ENCODE measurements at regions not wholly inside any gene's neighbourhood (a gene's known extent, or its start where the extent isn't known, plus 50 kb on each side); places are given as distances from the start of the nearest gene placed in this dataset.

DNA sequence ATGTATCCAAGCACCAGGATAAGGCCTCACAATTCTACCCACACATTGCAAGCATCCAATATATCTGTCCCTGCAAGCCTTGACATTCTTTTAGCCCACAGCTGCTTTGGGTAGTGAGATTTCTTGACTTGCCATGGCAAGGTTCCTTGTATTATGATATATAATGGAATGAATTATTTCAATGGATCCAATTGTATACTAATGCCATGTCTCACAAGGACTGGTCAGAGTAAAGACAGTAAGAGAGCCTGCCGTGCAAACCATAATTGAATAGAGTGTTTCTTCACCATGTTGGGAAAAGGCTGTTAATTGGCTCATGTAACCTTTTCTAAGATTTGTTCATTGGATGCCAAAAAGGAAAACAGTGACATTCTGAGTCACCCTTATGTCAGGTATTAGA, 64.3 kb upstream of the RBBP8 start:
- TF ChIP-seq, protein P1, sequence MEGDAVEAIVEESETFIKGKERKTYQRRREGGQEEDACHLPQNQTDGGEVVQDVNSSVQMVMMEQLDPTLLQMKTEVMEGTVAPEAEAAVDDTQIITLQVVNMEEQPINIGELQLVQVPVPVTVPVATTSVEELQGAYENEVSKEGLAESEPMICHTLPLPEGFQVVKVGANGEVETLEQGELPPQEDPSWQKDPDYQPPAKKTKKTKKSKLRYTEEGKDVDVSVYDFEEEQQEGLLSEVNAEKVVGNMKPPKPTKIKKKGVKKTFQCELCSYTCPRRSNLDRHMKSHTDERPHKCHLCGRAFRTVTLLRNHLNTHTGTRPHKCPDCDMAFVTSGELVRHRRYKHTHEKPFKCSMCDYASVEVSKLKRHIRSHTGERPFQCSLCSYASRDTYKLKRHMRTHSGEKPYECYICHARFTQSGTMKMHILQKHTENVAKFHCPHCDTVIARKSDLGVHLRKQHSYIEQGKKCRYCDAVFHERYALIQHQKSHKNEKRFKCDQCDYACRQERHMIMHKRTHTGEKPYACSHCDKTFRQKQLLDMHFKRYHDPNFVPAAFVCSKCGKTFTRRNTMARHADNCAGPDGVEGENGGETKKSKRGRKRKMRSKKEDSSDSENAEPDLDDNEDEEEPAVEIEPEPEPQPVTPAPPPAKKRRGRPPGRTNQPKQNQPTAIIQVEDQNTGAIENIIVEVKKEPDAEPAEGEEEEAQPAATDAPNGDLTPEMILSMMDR (IDR thresholded peaks at IDR 0.05; ENCODE audit: unreplicated experiment), result no peak
- DNase-seq (ENCODE audit: low spot score in 2 of 2, unreplicated experiment in 2 of 2), result no peak
- Mint-ChIP-seq H3K9me3 (peaks cover 23% of the 10 kb centered on the region), H3K36me3 (peaks cover 1% of the 10 kb centered on the region), H3K27ac (no peak overlapping the region), H3K27me3 (ENCODE audit: low read depth) (no peaks in the 10 kb centered on the region), H3K4me3 (no peak overlapping the region), H3K4me1 (peaks cover 31% of the 10 kb centered on the region)

DNA sequence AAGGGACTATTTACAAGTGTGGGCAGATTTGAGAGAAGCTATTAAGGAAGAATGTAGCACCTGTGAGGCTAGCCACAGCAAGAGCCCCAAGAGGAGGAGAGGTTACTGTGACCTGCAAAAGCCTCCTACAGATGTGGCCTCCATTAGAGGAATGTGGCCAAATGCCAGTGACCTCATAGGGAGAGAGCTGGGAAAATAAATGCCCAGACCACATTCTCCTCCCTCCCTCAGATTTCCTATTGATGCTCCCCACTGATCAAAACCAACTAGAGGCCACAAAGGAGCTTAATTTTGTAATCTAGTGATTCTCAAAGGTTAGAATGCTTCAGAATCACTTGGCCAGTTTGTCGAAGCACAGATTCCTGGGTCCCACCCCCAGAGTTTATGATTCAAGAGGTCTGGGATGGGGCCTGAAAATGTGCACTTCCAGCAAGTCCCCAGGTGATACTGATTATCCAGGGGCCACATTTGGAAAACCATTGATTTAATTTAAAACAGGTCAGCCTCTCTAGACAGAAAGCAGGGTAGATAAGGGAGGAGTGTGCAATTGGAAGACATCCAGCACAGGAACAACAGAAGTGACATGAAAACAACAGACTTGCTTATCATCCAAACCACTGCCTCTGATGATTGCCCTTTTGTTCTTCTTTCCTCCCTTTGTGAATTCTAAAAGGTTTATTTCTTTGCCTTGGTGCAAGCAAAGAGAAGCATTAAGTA, 61.2 kb upstream of the RBBP8 start:
- no peaks in the 10 kb centered on the region for H3K27me3 Mint-ChIP-seq (ENCODE audit: low read depth)
- H3K27ac Mint-ChIP-seq, result peak overlapping the region; percentile 61
- no peak overlapping the region for H3K4me3 Mint-ChIP-seq
- peaks cover 21% of the 10 kb centered on the region for H3K4me1 Mint-ChIP-seq
- TF ChIP-seq, protein P1 (IDR thresholded peaks at IDR 0.05; ENCODE audit: unreplicated experiment), result no peak
- no peaks in the 10 kb centered on the region for H3K36me3 Mint-ChIP-seq
- DNase-seq (ENCODE audit: low spot score in 2 of 2, unreplicated experiment in 2 of 2), result no peak
- H3K9me3 Mint-ChIP-seq, result peaks cover 6% of the 10 kb centered on the region

DNA sequence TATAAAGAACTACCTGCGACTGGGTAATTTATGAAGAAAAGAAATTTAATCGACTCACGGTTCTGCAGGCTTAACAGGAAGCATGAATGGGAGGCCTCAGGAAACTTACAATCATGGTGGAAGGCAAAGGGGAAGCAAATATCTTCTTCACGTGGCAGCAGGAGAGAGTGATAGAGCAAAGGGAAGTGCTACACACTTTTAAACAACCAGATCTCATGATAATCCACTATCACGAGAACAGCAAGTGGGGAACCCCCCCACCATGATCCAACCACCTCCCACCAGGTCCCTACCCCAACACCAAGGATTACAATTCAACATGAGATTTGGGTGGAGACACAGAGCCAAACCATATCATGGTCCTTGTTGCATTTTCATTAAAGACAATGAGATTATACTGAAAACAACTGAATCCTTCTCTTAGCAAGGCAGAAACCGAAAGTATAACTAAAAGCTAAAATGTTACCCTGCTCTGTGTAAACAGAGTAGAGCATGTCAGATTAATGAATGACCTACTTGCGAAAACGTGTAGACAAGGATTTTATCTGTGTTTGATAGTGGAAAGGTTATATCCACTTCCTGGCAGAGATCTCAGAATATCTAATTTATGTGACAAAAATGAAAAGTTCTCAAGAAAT, 60.1 kb upstream of the RBBP8 start:
- Mint-ChIP-seq H3K36me3 (no peaks in the 10 kb centered on the region), H3K4me3 (no peak overlapping the region), H3K27ac (peak overlapping the region; percentile 57), H3K27me3 (ENCODE audit: low read depth) (no peaks in the 10 kb centered on the region), H3K9me3 (no peaks in the 10 kb centered on the region), H3K4me1 (peaks cover 21% of the 10 kb centered on the region)
- DNase-seq (ENCODE audit: low spot score in 2 of 2, unreplicated experiment in 2 of 2), result no peak
- TF ChIP-seq, protein P1 (IDR thresholded peaks at IDR 0.05; ENCODE audit: unreplicated experiment), result no peak

DNA sequence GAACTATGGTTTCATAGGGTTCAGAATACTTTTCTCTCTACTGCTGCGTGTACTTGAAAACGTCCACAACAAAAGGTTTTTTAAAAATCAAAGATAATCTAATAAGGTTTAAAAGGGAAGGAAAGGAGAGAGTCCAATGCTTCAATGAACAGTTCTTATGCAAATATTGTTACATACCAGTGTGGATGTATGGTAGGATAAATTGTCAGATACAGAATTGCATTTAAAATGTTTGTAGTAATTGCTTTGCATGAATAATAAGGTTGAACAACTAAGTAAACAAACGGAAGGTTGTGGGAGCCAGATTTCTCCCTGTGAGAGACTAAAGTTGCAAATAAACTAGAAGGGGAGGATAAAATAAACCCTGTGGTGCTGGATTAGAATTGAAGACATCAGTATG, 53.8 kb upstream of the RBBP8 start:
- H3K4me1 Mint-ChIP-seq, result peaks cover 9% of the 10 kb centered on the region

GRCh38 chr18:22882084-22882483, 51.0 kb upstream of the RBBP8 start:
- H3K9me3 Mint-ChIP-seq, result peaks cover 6% of the 10 kb centered on the region
- TF ChIP-seq, protein P1 (IDR thresholded peaks at IDR 0.05; ENCODE audit: unreplicated experiment), result no peak
- H3K4me1 Mint-ChIP-seq, result peaks cover 13% of the 10 kb centered on the region
- DNase-seq (ENCODE audit: low spot score in 2 of 2, unreplicated experiment in 2 of 2), result no peak
- peaks cover 8% of the 10 kb centered on the region for H3K36me3 Mint-ChIP-seq
- H3K4me3 Mint-ChIP-seq, result no peak overlapping the region
- H3K27me3 Mint-ChIP-seq (ENCODE audit: low read depth), result no peaks in the 10 kb centered on the region
- H3K27ac Mint-ChIP-seq, result no peak overlapping the region

More for the DNA sequence above, 53.8 kb upstream of the RBBP8 start:
- Mint-ChIP-seq H3K36me3 (no peaks in the 10 kb centered on the region), H3K4me3 (no peak overlapping the region), H3K9me3 (no peaks in the 10 kb centered on the region), H3K27ac (no peak overlapping the region), H3K27me3 (ENCODE audit: low read depth) (no peaks in the 10 kb centered on the region)
- TF ChIP-seq, protein P1 (IDR thresholded peaks at IDR 0.05; ENCODE audit: unreplicated experiment), result no peak
- no peak for DNase-seq (ENCODE audit: low spot score in 2 of 2, unreplicated experiment in 2 of 2)
